Sciatic nerve (tissue), 2 donors: ENCODE measurements at regions not wholly inside any gene's neighbourhood (a gene's known extent, or its start where the extent isn't known, plus 50 kb on each side); places are given as distances from the start of the nearest gene placed in this dataset.

Source experiments
- ATAC-seq: fragments of 200-7000 bp; cut with Tn5 transposase; one replicate; pipeline ENCODE4 v1.9.1; 2020; ENCODE audit warnings: mild to moderate bottlenecking, moderate library complexity
- DNase-seq: peaks from one replicate; pipeline ENCODE4 v3.0.0-alpha.2; 2020; ENCODE audit warnings: low spot score
- intact Hi-C: fragments of 100-400 bp; cut with DNase I; formaldehyde crosslinking; loops from one replicate; pipeline ENCODE4 v1.14.2; 2022
- donor health status: DM: no; HTN: no; CAD: no.
- donor health status: DM: no; HTN: no; CAD: no.

DNA sequence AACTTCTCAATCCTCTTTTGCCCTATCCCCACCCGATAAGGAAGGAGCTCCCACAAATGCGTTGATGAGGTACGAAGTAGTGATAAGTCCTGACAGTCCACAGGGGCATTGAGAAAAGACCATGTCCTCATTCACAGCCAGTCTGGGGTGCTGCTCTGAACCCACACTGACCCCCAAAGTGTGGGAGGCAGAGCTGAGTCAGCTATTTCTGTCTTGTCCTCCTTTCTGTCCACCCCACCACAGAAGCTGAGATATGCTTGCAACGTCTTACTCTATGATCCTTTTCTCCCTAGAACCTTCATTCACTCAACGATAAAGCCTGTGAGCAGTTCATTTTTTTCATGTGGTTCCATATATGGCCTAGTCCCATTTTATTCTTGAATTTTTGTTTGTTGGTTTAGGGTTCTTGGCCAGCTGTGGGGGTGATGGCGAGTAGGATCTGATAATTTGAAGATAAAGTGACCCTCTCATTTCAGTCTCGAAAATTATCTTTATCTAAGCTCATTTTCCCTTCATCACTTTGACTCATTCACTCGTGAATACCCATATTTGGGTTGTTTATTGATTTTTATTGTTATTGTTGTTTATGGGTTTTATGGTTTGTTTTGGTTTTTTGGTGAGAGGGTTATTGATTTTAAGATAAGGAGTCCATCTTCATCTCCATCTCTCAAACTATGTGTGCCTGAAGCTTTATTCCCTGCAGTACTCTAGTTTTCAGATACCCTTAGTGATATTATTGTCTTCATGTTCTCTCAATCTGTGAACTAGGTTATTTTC is 58.5 kb upstream of the ZNF366 start:
- DNase-seq = no peak
- intact Hi-C loops = no loop called here
- no peak for ATAC-seq

DNA sequence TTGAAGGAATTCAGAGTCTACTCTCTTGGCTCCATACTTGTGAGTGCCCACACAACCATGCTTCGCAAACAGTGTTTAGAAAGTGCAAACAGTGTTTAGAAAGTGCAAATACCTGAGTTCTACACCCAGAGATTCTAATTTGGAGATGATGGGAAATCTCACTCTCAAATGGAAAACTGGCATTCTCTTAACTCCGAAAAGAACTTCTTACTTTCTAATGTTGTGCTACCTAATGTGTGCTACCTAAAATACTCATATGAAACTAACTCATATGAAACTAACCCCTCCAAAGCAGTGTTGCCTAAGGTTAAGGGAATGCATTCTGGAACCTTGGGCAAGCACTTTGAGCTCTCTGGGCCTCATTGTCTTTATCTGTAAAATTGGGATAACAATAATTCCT is 55.5 kb upstream of the ZNF366 start:
- intact Hi-C loops = no loop called here
- ATAC-seq (no peak), DNase-seq (no peak)

DNA sequence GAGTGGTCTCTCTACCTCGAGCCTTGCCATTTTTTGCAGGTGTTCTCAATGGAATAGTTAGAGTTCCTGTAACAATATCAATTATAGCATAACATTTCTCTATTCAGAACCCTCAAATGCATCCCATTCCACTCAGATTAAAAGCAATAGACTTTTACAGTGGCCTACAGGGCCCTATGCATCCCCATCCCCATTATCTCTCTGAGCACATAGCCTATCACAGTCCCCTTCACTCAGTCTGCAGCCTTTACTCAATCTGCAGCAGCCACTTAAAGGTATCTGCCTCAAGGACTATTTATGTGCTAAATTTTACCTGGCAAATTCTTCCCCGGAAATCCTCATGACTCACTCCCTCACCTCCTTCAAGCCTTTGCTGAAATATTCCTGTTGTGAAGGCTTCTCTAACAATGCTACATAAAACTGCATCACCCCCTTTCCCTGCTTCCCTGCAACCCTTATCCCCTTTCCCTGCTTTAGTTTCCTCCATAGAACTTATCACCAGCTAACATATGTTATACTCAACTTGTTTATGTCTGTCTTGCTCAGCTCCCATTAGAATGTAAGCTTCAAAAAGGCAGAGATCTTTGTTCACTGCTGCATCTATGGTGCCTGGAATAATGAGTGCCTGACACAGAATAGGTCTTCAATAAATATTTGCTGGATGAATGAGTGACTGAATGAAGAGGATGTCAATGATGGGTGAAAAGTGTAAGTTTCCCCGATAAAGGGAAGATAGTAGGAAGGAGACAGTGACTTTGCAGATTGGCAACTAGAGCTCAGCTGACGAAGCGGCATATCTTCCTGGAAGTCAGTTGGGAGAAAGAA is 54.1 kb upstream of the ZNF366 start:
- no peak for ATAC-seq
- intact Hi-C loops = loop anchor here (2.0 kb wide), 1 partner anchor 39 kb away; no protein-coding TSS in a partner anchor
- DNase-seq = no peak

DNA sequence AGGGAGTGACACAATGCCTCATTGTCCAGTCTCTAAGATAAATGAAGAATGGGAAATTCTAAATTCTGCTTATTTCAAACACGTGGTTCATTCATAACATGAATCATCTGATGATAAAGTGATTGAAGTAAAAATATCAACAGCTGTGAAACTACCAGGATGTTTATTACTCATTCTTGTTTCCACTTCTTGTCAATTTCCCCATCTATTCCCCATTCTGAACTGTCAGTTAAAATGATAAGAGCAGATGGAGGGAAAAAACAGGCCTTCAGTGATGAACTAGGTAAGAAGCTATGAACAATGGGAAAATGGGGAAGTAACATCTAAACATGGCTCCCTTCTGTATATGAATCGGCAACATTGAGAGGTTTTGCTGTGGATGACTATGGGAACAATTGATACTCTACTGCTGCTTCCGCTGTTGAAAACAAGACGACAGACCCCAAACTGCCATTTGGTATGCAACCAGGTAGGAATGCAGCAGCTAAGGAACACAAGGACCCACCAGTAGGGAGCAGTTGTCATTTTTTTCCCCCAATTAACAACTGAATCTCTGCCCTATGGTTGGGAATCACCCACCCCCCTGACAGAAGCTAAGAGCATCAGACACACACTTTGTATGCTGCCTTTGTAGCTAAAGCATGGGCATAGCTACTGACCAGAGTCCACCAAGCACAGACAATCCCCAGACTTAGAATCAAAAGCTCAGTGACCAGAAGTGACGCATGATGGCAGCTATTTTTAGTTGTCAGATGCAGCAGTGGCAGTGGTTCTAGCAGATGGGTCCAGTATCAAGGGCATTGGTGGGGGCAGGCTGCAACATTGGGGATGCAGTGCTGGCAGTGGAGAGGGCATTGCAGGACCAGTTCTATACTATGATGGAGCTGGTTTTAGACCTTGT is 52.9 kb upstream of the ZNF366 start:
- no peak for ATAC-seq
- intact Hi-C loops = loop anchor here (2.0 kb wide), 1 partner anchor 41 kb away; no protein-coding TSS in a partner anchor
- no peak for DNase-seq

DNA sequence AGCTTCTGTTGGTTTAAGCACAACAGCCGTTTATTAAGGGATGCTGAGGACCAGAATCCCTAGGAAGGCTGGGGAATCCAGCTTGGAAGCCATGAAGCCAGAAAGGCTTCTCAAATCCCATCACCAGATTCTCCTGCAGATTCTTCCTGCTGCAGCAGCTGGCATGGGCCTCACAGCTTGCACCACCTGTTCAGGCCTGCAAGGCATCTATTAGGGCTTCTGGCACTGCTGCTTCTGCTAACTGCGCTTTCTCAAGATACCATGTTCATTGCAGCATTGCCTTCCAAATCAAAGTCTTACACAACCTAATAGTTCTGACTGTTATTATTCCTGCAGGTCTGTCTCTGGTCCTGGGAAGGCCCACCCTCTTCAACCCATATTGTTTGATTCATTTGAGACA is 51.2 kb upstream of the ZNF366 start:
- no peak for ATAC-seq
- DNase-seq = no peak
- intact Hi-C loops = no loop called here

DNA sequence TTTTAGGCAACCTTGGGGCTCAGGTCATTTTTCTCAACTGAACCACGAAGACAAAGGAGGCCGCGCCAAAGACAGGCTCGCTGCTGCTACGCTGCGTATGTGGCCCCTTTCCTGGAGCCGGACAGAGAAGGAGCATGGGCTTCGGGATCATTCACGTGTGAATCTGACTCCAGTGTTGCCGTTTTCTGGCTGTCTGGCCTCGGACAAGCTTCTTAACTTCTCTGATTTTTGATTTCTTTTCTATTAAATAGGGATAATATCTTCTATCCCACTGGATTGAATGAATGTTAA is 50.8 kb upstream of the ZNF366 start:
- intact Hi-C loops = no loop called here
- DNase-seq (no peak), ATAC-seq (no peak)

DNA sequence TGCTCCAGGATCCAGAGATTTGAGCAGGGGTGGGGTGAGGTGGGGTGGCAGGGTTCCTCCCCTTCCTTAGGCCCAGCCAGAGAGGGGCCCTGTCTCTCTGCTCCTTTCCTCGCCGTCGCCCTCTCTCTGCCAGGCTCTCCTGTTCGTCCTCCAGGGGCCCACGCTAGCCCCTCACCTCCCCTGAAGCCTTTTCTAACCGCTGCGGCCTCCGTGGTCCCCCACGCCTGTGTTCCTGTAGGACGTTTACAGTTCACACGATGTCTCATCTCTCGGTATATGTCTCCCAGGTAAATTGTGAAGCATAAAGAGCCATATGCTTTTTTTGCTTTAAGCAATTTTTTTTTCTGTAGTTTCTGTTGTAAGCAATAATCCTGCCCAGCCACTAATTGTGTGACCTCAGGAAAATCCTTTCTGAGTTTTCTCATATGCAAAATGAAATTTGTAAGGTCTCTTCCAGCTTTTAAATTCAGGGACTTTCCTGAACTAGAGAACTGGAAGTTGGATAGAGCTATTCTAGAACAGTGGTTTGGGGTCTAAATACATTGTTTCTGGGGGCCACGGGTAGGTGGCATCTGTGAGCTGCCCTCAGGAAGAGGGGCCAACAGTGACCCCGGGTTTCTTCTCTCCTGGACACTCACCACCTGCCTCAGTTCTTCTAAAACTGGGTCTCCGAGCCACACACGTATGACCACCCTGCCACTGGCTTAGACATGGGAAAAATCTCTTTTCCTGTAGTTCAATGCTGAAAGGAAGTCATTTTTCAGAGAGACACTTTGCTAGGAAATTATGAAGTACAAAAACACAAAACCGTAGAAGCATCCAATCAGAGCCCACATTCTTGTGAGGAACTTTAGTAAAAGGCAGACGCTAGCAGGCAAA is 50.2 kb upstream of the ZNF366 start:
- ATAC-seq = no peak
- intact Hi-C loops = no loop called here
- peak; percentile 58 for DNase-seq
